ENCODE measurements at regions not wholly inside any gene's neighbourhood (a gene's known extent, or its start where the extent isn't known, plus 50 kb on each side); places are given as distances from the start of the nearest gene placed in this dataset.
"Not testable (repeated sequence)": the region's sequence is repeated elsewhere in the genome, so short reads cannot be mapped to it uniquely, and the experiment has no call there.

- no peak for DNase-seq (ENCODE audit: low spot score in 2 of 2, unreplicated experiment in 2 of 2)
- no peak overlapping the region for H3K4me3 Mint-ChIP-seq
- TF ChIP-seq, protein P1, sequence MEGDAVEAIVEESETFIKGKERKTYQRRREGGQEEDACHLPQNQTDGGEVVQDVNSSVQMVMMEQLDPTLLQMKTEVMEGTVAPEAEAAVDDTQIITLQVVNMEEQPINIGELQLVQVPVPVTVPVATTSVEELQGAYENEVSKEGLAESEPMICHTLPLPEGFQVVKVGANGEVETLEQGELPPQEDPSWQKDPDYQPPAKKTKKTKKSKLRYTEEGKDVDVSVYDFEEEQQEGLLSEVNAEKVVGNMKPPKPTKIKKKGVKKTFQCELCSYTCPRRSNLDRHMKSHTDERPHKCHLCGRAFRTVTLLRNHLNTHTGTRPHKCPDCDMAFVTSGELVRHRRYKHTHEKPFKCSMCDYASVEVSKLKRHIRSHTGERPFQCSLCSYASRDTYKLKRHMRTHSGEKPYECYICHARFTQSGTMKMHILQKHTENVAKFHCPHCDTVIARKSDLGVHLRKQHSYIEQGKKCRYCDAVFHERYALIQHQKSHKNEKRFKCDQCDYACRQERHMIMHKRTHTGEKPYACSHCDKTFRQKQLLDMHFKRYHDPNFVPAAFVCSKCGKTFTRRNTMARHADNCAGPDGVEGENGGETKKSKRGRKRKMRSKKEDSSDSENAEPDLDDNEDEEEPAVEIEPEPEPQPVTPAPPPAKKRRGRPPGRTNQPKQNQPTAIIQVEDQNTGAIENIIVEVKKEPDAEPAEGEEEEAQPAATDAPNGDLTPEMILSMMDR (IDR thresholded peaks at IDR 0.05; ENCODE audit: unreplicated experiment), result no peak
- H3K4me1 Mint-ChIP-seq, result no peaks in the 10 kb centered on the region
- no peaks in the 10 kb centered on the region for H3K9me3 Mint-ChIP-seq
- no peaks in the 10 kb centered on the region for H3K27me3 Mint-ChIP-seq (ENCODE audit: low read depth)
- H3K27ac Mint-ChIP-seq, result no peak overlapping the region
- no peaks in the 10 kb centered on the region for H3K36me3 Mint-ChIP-seq
These were observed 198.6 kb upstream of the PZP start for GRCh38 chr12:9406564-9407424.

- Mint-ChIP-seq H3K36me3 (no peaks in the 10 kb centered on the region), H3K4me1 (no peaks in the 10 kb centered on the region), H3K4me3 (no peak overlapping the region), H3K27ac (no peak overlapping the region), H3K27me3 (ENCODE audit: low read depth) (no peaks in the 10 kb centered on the region), H3K9me3 (no peaks in the 10 kb centered on the region)
- DNase-seq (ENCODE audit: low spot score in 2 of 2, unreplicated experiment in 2 of 2), result no peak
- TF ChIP-seq, protein P1 (IDR thresholded peaks at IDR 0.05; ENCODE audit: unreplicated experiment), result no peak
These were observed 197.8 kb upstream of the PZP start for GRCh38 chr12:9405886-9406563.

GRCh38 chr12:9404469-9405260, 196.5 kb upstream of the PZP start:
- no peak for DNase-seq (ENCODE audit: low spot score in 2 of 2, unreplicated experiment in 2 of 2)
- H3K27ac Mint-ChIP-seq, result no peak overlapping the region
- no peaks in the 10 kb centered on the region for H3K36me3 Mint-ChIP-seq
- H3K27me3 Mint-ChIP-seq (ENCODE audit: low read depth), result no peaks in the 10 kb centered on the region
- H3K9me3 Mint-ChIP-seq, result no peaks in the 10 kb centered on the region
- TF ChIP-seq, protein P1 (IDR thresholded peaks at IDR 0.05; ENCODE audit: unreplicated experiment), result no peak
- no peak overlapping the region for H3K4me3 Mint-ChIP-seq
- no peaks in the 10 kb centered on the region for H3K4me1 Mint-ChIP-seq

- H3K4me1 Mint-ChIP-seq, result no peaks in the 10 kb centered on the region
- TF ChIP-seq, protein P1 (IDR thresholded peaks at IDR 0.05; ENCODE audit: unreplicated experiment), result no peak
- no peaks in the 10 kb centered on the region for H3K36me3 Mint-ChIP-seq
- H3K9me3 Mint-ChIP-seq, result no peaks in the 10 kb centered on the region
- no peak for DNase-seq (ENCODE audit: low spot score in 2 of 2, unreplicated experiment in 2 of 2)
- H3K27me3 Mint-ChIP-seq (ENCODE audit: low read depth), result no peaks in the 10 kb centered on the region
- H3K27ac Mint-ChIP-seq, result no peak overlapping the region
- no peak overlapping the region for H3K4me3 Mint-ChIP-seq
These were observed 195.8 kb upstream of the PZP start for GRCh38 chr12:9404031-9404430.

- H3K9me3 Mint-ChIP-seq; H3K4me1 Mint-ChIP-seq; H3K27me3 Mint-ChIP-seq (ENCODE audit: low read depth); DNase-seq (ENCODE audit: low spot score in 2 of 2, unreplicated experiment in 2 of 2); H3K36me3 Mint-ChIP-seq; H3K4me3 Mint-ChIP-seq; H3K27ac Mint-ChIP-seq: not testable (repeated sequence)
These were observed 194.3 kb upstream of the PZP start for GRCh38 chr12:9402432-9403040.

DNA sequence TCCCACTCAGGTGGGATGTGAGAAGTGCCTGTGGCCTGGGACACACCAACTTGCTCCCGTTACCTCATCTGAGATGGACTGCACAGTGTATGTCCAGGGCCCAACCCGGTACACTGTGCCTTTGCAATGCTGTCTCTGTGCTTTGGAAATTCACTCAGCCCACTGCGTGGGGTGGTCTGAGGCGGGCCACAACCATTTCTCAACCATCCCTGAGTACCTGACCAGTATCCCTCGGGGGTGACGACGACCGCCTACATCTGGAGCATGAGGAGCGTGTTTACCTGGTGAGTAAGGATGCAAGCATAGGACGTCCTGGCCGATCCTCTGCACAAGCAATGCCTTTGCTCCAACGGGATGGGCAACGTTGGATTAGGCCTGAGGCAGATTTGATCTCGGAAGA, 188.2 kb upstream of the PZP start:
- DNase-seq (ENCODE audit: low spot score in 2 of 2, unreplicated experiment in 2 of 2), result not testable (repeated sequence)

GRCh38 chr12:9395220-9395619, 187.0 kb upstream of the PZP start:
- H3K9me3 Mint-ChIP-seq; DNase-seq (ENCODE audit: low spot score in 2 of 2, unreplicated experiment in 2 of 2); H3K36me3 Mint-ChIP-seq; H3K27ac Mint-ChIP-seq; H3K4me1 Mint-ChIP-seq; H3K27me3 Mint-ChIP-seq (ENCODE audit: low read depth); H3K4me3 Mint-ChIP-seq: not testable (repeated sequence)

More for the DNA sequence above, 188.2 kb upstream of the PZP start:
- not testable (repeated sequence) for H3K27ac Mint-ChIP-seq; H3K27me3 Mint-ChIP-seq (ENCODE audit: low read depth); H3K36me3 Mint-ChIP-seq; H3K4me3 Mint-ChIP-seq; H3K4me1 Mint-ChIP-seq; H3K9me3 Mint-ChIP-seq

Measured in mesothelial cell of epicardium (in vitro differentiated cells).